Transverse colon (tissue), 3 donors: ENCODE measurements at regions not wholly inside any gene's neighbourhood (a gene's known extent, or its start where the extent isn't known, plus 50 kb on each side); places are given as distances from the start of the nearest gene placed in this dataset.

Experiments
- CTCF ChIP-seq, 5 experiments: fragments of 200-600 bp in 3 of 5; fragments of 450-650 bp in 2 of 5; sonication (generic) in 3 of 5; IDR thresholded peaks; 1 replicate in 2 of 5; 2 replicates in 3 of 5; pipeline ENCODE4 v1.5.1; 2016 to 2017; ENCODE audit warnings: antibody characterized with exemption in 5 of 5, inconsistent platforms in 3 of 5, mild to moderate bottlenecking in 2 of 5, moderate library complexity in 1 of 5
- EP300 ChIP-seq: sonication (generic); formaldehyde crosslinking; IDR thresholded peaks from one replicate; pipeline ENCODE4 v1.6.1; 2017; ENCODE audit warnings: antibody characterized with exemption, low read depth

- TF ChIP-seq CTCF (IDR thresholded peaks at IDR 0.05) (no peak), EP300 (no peak)
These were observed 90.0 kb downstream of the ARRDC3 start for GRCh38 chr5:91293131-91293530.
